OCI-LY1 (cell line): ENCODE measurements at regions not wholly inside any gene's neighbourhood (a gene's known extent, or its start where the extent isn't known, plus 50 kb on each side); places are given as distances from the start of the nearest gene placed in this dataset.

Experiments
- H2AFZ ChIP-seq: fragments of 200-600 bp; sonication (generic), shearing (Covaris generic); 2 replicates; pipeline ENCODE4 v1.6.0; 2014; ENCODE audit warnings: antibody characterized with exemption, mild to moderate bottlenecking, low read length
- H3F3A ChIP-seq: fragments of 200-600 bp; sonication (generic), shearing (Covaris generic); 2 replicates; pipeline ENCODE4 v1.6.0; 2014; ENCODE audit warnings: mild to moderate bottlenecking, antibody characterized with exemption, low read length, moderate library complexity; ENCODE audit not compliant: insufficient read depth
- H3K27ac ChIP-seq: fragments of 200-600 bp; sonication (generic); 2 replicates; pipeline ENCODE4 v1.5.1; 2014; ENCODE audit warnings: low read length, mixed run types, mild to moderate bottlenecking, low read depth; ENCODE audit not compliant: poor library complexity, severe bottlenecking
- H3K27me3 ChIP-seq: fragments of 200-600 bp; sonication (generic); 2 replicates; pipeline ENCODE4 v1.6.0; 2014; ENCODE audit warnings: antibody characterized with exemption, mild to moderate bottlenecking, low read length, moderate library complexity; ENCODE audit not compliant: insufficient read depth
- H3K36me3 ChIP-seq: fragments of 200-600 bp; sonication (generic); 2 replicates; pipeline ENCODE4 v1.6.1; 2014; ENCODE audit warnings: mild to moderate bottlenecking, antibody characterized with exemption, low read length, moderate library complexity, mixed read lengths; ENCODE audit not compliant: insufficient read depth
- H3K4me1 ChIP-seq: fragments of 200-600 bp; sonication (generic); 2 replicates; pipeline ENCODE4 v1.5.1; 2014; ENCODE audit warnings: mild to moderate bottlenecking, low read length, moderate library complexity; ENCODE audit not compliant: insufficient read depth, severe bottlenecking
- H3K4me2 ChIP-seq: fragments of 200-600 bp; sonication (generic), shearing (Covaris generic); 2 replicates; pipeline ENCODE4 v1.6.1; 2014; ENCODE audit warnings: low read length
- H3K4me3 ChIP-seq: fragments of 200-600 bp; sonication (generic); 2 replicates; pipeline ENCODE4 v1.5.1; 2014; ENCODE audit warnings: low read length, low read depth, mild to moderate bottlenecking, mixed read lengths; ENCODE audit not compliant: poor library complexity, severe bottlenecking
- H3K79me2 ChIP-seq: fragments of 200-600 bp; shearing (Covaris generic); 2 replicates; pipeline ENCODE4 v1.6.1; 2016; ENCODE audit warnings: mixed run types, low read length, mixed read lengths; ENCODE audit not compliant: insufficient read depth
- H3K9ac ChIP-seq: fragments of 200-600 bp; sonication (generic), shearing (Covaris generic); 2 replicates; pipeline ENCODE4 v1.6.1; 2014; ENCODE audit warnings: mild to moderate bottlenecking, low read length, mixed read lengths
- H3K9me2 ChIP-seq: fragments of 200-600 bp; sonication (generic), shearing (Covaris generic); 2 replicates; pipeline ENCODE4 v1.6.1; 2014; ENCODE audit warnings: low read depth, mild to moderate bottlenecking, low read length, mixed read lengths
- H3K9me3 ChIP-seq: fragments of 200-600 bp; shearing (Covaris generic); 2 replicates; pipeline ENCODE4 v1.6.1; 2014; ENCODE audit warnings: low read length, mixed read lengths
- H4K20me1 ChIP-seq: fragments of 200-600 bp; sonication (generic), shearing (Covaris generic); 2 replicates; pipeline ENCODE4 v1.6.0; 2016; ENCODE audit warnings: mild to moderate bottlenecking, low read length; ENCODE audit not compliant: insufficient read depth
- CTCF ChIP-seq: fragments of 200-600 bp; sonication (generic), shearing (Covaris generic); IDR thresholded peaks from 2 replicates; pipeline ENCODE4 v1.5.1; 2017; ENCODE audit warnings: mild to moderate bottlenecking, antibody characterized with exemption, low read length, moderate library complexity, mixed read lengths
- EZH2 ChIP-seq: fragments of 200-600 bp; sonication (generic), shearing (Covaris generic); IDR thresholded peaks from 2 replicates; pipeline ENCODE4 v1.8.0; 2017; ENCODE audit warnings: borderline replicate concordance, mixed run types, mild to moderate bottlenecking, antibody characterized with exemption, low read length, moderate library complexity, mixed read lengths

GRCh38 chr9:79115176-79115575 lies 456.6 kb upstream of the TLE4 start:
- H3K36me3 ChIP-seq: no peaks in the 10 kb centered on the region
- no peaks in the 10 kb centered on the region for H3K9me2 ChIP-seq
- H2AFZ ChIP-seq: no peak overlapping the region
- H3K27me3 ChIP-seq: 0 out of 2 replicates have a peak, but pooled peaks cover 3% of the 10 kb centered on the region
- no peak overlapping the region for H3K4me3 ChIP-seq
- H3K27ac ChIP-seq: no peak overlapping the region
- no peak overlapping the region for H3K9ac ChIP-seq
- H3F3A ChIP-seq: no peaks in the 10 kb centered on the region
- H3K4me2 ChIP-seq: no peak overlapping the region
- no peak for TF ChIP-seq CTCF
- no peak for TF ChIP-seq EZH2
- H3K4me1 ChIP-seq: no peaks in the 10 kb centered on the region
- no peaks in the 10 kb centered on the region for H4K20me1 ChIP-seq
- H3K79me2 ChIP-seq: no peaks in the 10 kb centered on the region
- no peaks in the 10 kb centered on the region for H3K9me3 ChIP-seq

GRCh38 chr9:79116041-79116440 lies 455.7 kb upstream of the TLE4 start:
- no peak overlapping the region for H3K27ac ChIP-seq
- no peak overlapping the region for H3K9ac ChIP-seq
- TF ChIP-seq CTCF (no peak), EZH2 (no peak)
- H3F3A ChIP-seq: no peaks in the 10 kb centered on the region
- no peak overlapping the region for H2AFZ ChIP-seq
- H3K27me3 ChIP-seq: 0 out of 2 replicates have a peak, but pooled peaks cover 3% of the 10 kb centered on the region
- no peaks in the 10 kb centered on the region for H4K20me1 ChIP-seq
- no peak overlapping the region for H3K4me2 ChIP-seq
- H3K36me3 ChIP-seq: no peaks in the 10 kb centered on the region
- H3K4me1 ChIP-seq: no peaks in the 10 kb centered on the region
- H3K9me3 ChIP-seq: no peaks in the 10 kb centered on the region
- no peak overlapping the region for H3K4me3 ChIP-seq
- H3K79me2 ChIP-seq: no peaks in the 10 kb centered on the region
- H3K9me2 ChIP-seq: no peaks in the 10 kb centered on the region

- Histone ChIP-seq H3K27me3 (0 out of 2 replicates have a peak, but pooled peaks cover 3% of the 10 kb centered on the region), H3K27ac (no peak overlapping the region), H3K9me2 (no peaks in the 10 kb centered on the region), H4K20me1 (no peaks in the 10 kb centered on the region), H3K4me3 (no peak overlapping the region), H3K9ac (no peak overlapping the region), H2AFZ (no peak overlapping the region), H3K4me2 (no peak overlapping the region), H3K79me2 (no peaks in the 10 kb centered on the region), H3K9me3 (no peaks in the 10 kb centered on the region), H3F3A (no peaks in the 10 kb centered on the region), H3K4me1 (no peaks in the 10 kb centered on the region), H3K36me3 (no peaks in the 10 kb centered on the region)
- TF ChIP-seq EZH2 (no peak), CTCF (no peak)
Observed at GRCh38 chr9:79116709-79117108, 455.1 kb upstream of the TLE4 start.
